Astrocyte of the cerebellum (primary cell): ENCODE measurements at regions not wholly inside any gene's neighbourhood (a gene's known extent, or its start where the extent isn't known, plus 50 kb on each side); places are given as distances from the start of the nearest gene placed in this dataset.
A peak's percentile ranks its signal among the peaks of the same experiment; 100 is the strongest.

Source experiments
- DNase-seq: peaks from one replicate; pipeline ENCODE4 v3.0.0-alpha.2; 2011; ENCODE audit warnings: low read depth
- H3K4me3 ChIP-seq: 2 replicates; pipeline ENCODE4 v1.5.1; 2011; ENCODE audit warnings: mild to moderate bottlenecking, low read depth, low read length, moderate library complexity
- CTCF ChIP-seq: IDR thresholded peaks from 2 replicates; pipeline ENCODE4 v1.5.1; 2012; ENCODE audit warnings: low read length, low read depth, moderate library complexity, mild to moderate bottlenecking; ENCODE audit errors: missing control alignments
- in situ Hi-C: cut with HindIII; loops from 2 replicates; pipeline ENCODE4 v1.10.0; 2017; ENCODE audit warnings: low sequenced_read_pairs

- in situ Hi-C loops, result no loop called here
- no peak for DNase-seq
- TF ChIP-seq CTCF, result no peak
- no peak overlapping the region for H3K4me3 ChIP-seq
Observed at GRCh38 chr5:38720554-38721361, 125.1 kb upstream of the OSMR start.

GRCh38 chr5:38722918-38723317, 122.9 kb upstream of the OSMR start:
- DNase-seq, result no peak
- TF ChIP-seq CTCF, result no peak
- H3K4me3 ChIP-seq, result no peak overlapping the region
- in situ Hi-C loops, result no loop called here

GRCh38 chr5:38723426-38723825, 122.4 kb upstream of the OSMR start:
- H3K4me3 ChIP-seq, result no peak overlapping the region
- in situ Hi-C loops, result no loop called here
- TF ChIP-seq CTCF, result no peak
- no peak for DNase-seq

GRCh38 chr5:38724301-38725030, 121.3 kb upstream of the OSMR start:
- peak; percentile 62 for DNase-seq
- in situ Hi-C loops, result no loop called here
- no peak overlapping the region for H3K4me3 ChIP-seq
- peak; percentile 12 for TF ChIP-seq CTCF

- DNase-seq, result no peak
- no peak overlapping the region for H3K4me3 ChIP-seq
- in situ Hi-C loops, result no loop called here
- TF ChIP-seq CTCF, result no peak
Observed at GRCh38 chr5:38725371-38725865, 120.4 kb upstream of the OSMR start.

GRCh38 chr5:38726279-38726678, 119.5 kb upstream of the OSMR start:
- H3K4me3 ChIP-seq, result no peak overlapping the region
- in situ Hi-C loops, result no loop called here
- DNase-seq, result no peak
- TF ChIP-seq CTCF, result no peak
